ENCODE measurements at regions not wholly inside any gene's neighbourhood (a gene's known extent, or its start where the extent isn't known, plus 50 kb on each side); places are given as distances from the start of the nearest gene placed in this dataset.

GRCh38 chrX:3465017-3465416 lies 118.6 kb upstream of the MXRA5 start:
- Histone ChIP-seq H3K4me3 (ENCODE audit: low read length in 2 of 2) (no peak overlapping the region), H3K36me3 (ENCODE audit: control insufficient read depth in 2 of 2, insufficient read depth in 2 of 2, low read length in 2 of 2) (no peaks in the 10 kb centered on the region), H3K9me3 (ENCODE audit: control insufficient read depth in 2 of 2, low read length in 2 of 2) (peaks cover 0 to 5% of the 10 kb centered on the region in 2 donors), H3K27me3 (ENCODE audit: control insufficient read depth in 1 of 2, insufficient read depth in 2 of 2, low read length in 2 of 2) (no peaks in the 10 kb centered on the region), H3K27ac (ENCODE audit: low read length) (no peak overlapping the region), H3K4me1 (ENCODE audit: control insufficient read depth, insufficient read depth, low read length) (no peaks in the 10 kb centered on the region), H3K9ac (ENCODE audit: low read length in 2 of 2) (no peak overlapping the region)

GRCh38 chrX:3462166-3462508 lies 115.7 kb upstream of the MXRA5 start:
- Histone ChIP-seq H3K4me3 (ENCODE audit: low read length in 2 of 2) (no peak overlapping the region), H3K27me3 (ENCODE audit: control insufficient read depth in 1 of 2, insufficient read depth in 2 of 2, low read length in 2 of 2) (no peaks in the 10 kb centered on the region), H3K27ac (ENCODE audit: low read length) (no peak overlapping the region), H3K4me1 (ENCODE audit: control insufficient read depth, insufficient read depth, low read length) (no peaks in the 10 kb centered on the region), H3K36me3 (ENCODE audit: control insufficient read depth in 2 of 2, insufficient read depth in 2 of 2, low read length in 2 of 2) (no peaks in the 10 kb centered on the region), H3K9me3 (ENCODE audit: control insufficient read depth in 2 of 2, low read length in 2 of 2) (no peaks in the 10 kb centered on the region), H3K9ac (ENCODE audit: low read length in 2 of 2) (no peak overlapping the region)

- no peaks in the 10 kb centered on the region for H3K36me3 ChIP-seq (ENCODE audit: control insufficient read depth in 2 of 2, insufficient read depth in 2 of 2, low read length in 2 of 2)
- H3K9me3 ChIP-seq (ENCODE audit: control insufficient read depth in 2 of 2, low read length in 2 of 2), result no peaks in the 10 kb centered on the region
- H3K27me3 ChIP-seq (ENCODE audit: control insufficient read depth in 1 of 2, insufficient read depth in 2 of 2, low read length in 2 of 2), result no peaks in the 10 kb centered on the region
- H3K4me3 ChIP-seq (ENCODE audit: low read length in 2 of 2), result no peak overlapping the region
- H3K27ac ChIP-seq (ENCODE audit: low read length), result no peak overlapping the region
- H3K9ac ChIP-seq (ENCODE audit: low read length in 2 of 2), result no peak overlapping the region
- no peaks in the 10 kb centered on the region for H3K4me1 ChIP-seq (ENCODE audit: control insufficient read depth, insufficient read depth, low read length)
Measured at GRCh38 chrX:3461397-3462165, 115.1 kb upstream of the MXRA5 start.

- Histone ChIP-seq H3K27me3 (ENCODE audit: control insufficient read depth in 1 of 2, insufficient read depth in 2 of 2, low read length in 2 of 2) (no peaks in the 10 kb centered on the region), H3K4me3 (ENCODE audit: low read length in 2 of 2) (no peak overlapping the region), H3K4me1 (ENCODE audit: control insufficient read depth, insufficient read depth, low read length) (no peaks in the 10 kb centered on the region), H3K36me3 (ENCODE audit: control insufficient read depth in 2 of 2, insufficient read depth in 2 of 2, low read length in 2 of 2) (no peaks in the 10 kb centered on the region), H3K9ac (ENCODE audit: low read length in 2 of 2) (no peak overlapping the region), H3K27ac (ENCODE audit: low read length) (no peak overlapping the region), H3K9me3 (ENCODE audit: control insufficient read depth in 2 of 2, low read length in 2 of 2) (peaks cover 0 to 3% of the 10 kb centered on the region in 2 donors)
Measured at GRCh38 chrX:3455796-3456195, 109.3 kb upstream of the MXRA5 start.

DNA sequence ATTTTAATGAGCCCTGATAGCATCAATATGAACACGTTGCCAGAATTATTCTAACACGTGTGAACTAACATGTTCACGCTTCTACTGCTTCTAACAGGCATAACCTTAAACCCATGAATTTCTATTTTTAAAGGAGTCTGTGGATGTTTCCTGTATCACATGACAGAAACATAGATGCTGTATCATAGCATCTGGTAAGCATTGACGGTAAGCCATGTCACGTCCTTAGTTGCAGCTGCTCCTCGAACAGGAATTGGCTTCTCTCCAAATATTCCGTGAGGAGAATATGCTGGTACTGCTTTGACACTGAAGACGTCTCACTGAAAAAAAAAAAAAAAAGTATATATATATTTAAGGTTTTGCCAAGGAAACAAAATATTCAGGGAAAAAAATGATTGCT lies 105.1 kb upstream of the MXRA5 start:
- Histone ChIP-seq H3K27me3 (ENCODE audit: control insufficient read depth in 1 of 2, insufficient read depth in 2 of 2, low read length in 2 of 2) (no peaks in the 10 kb centered on the region), H3K4me3 (ENCODE audit: low read length in 2 of 2) (no peak overlapping the region), H3K27ac (ENCODE audit: low read length) (no peak overlapping the region), H3K4me1 (ENCODE audit: control insufficient read depth, insufficient read depth, low read length) (no peaks in the 10 kb centered on the region), H3K36me3 (ENCODE audit: control insufficient read depth in 2 of 2, insufficient read depth in 2 of 2, low read length in 2 of 2) (no peaks in the 10 kb centered on the region), H3K9ac (ENCODE audit: low read length in 2 of 2) (no peak overlapping the region), H3K9me3 (ENCODE audit: control insufficient read depth in 2 of 2, low read length in 2 of 2) (peaks cover 0 to 3% of the 10 kb centered on the region in 2 donors)

- Histone ChIP-seq H3K9me3 (ENCODE audit: control insufficient read depth in 2 of 2, low read length in 2 of 2) (peaks cover 0 to 3% of the 10 kb centered on the region in 2 donors), H3K9ac (ENCODE audit: low read length in 2 of 2) (no peak overlapping the region), H3K4me3 (ENCODE audit: low read length in 2 of 2) (no peak overlapping the region), H3K4me1 (ENCODE audit: control insufficient read depth, insufficient read depth, low read length) (no peaks in the 10 kb centered on the region), H3K36me3 (ENCODE audit: control insufficient read depth in 2 of 2, insufficient read depth in 2 of 2, low read length in 2 of 2) (no peaks in the 10 kb centered on the region), H3K27me3 (ENCODE audit: control insufficient read depth in 1 of 2, insufficient read depth in 2 of 2, low read length in 2 of 2) (no peaks in the 10 kb centered on the region), H3K27ac (ENCODE audit: low read length) (no peak overlapping the region)
Measured at GRCh38 chrX:3450881-3451570, 104.6 kb upstream of the MXRA5 start.

GRCh38 chrX:3449287-3449686 lies 102.8 kb upstream of the MXRA5 start:
- H3K9ac ChIP-seq (ENCODE audit: low read length in 2 of 2), result no peak overlapping the region
- H3K4me3 ChIP-seq (ENCODE audit: low read length in 2 of 2), result no peak overlapping the region
- H3K9me3 ChIP-seq (ENCODE audit: control insufficient read depth in 2 of 2, low read length in 2 of 2), result peaks cover 0 to 3% of the 10 kb centered on the region in 2 donors
- no peaks in the 10 kb centered on the region for H3K27me3 ChIP-seq (ENCODE audit: control insufficient read depth in 1 of 2, insufficient read depth in 2 of 2, low read length in 2 of 2)
- no peak overlapping the region for H3K27ac ChIP-seq (ENCODE audit: low read length)
- no peaks in the 10 kb centered on the region for H3K36me3 ChIP-seq (ENCODE audit: control insufficient read depth in 2 of 2, insufficient read depth in 2 of 2, low read length in 2 of 2)
- H3K4me1 ChIP-seq (ENCODE audit: control insufficient read depth, insufficient read depth, low read length), result no peaks in the 10 kb centered on the region

DNA sequence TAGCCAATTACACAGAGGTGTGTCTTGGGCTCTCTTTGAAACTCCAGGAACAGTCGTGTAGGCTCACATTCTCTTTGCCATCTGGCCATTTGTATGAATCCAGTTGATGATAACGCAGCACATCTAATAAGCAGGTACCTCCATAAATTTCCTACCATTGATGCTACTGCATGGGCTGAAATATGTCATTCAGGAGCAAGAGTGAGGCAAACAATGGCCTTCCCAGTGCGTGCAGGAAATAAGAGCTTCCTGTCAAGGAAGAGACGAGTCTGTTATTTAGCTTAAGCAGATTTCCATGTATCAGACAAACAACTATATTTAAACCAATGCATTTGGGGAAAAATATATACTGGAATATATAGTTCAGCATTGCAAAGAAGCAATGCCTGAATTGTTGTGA lies 102.1 kb upstream of the MXRA5 start:
- Histone ChIP-seq H3K4me3 (ENCODE audit: low read length in 2 of 2) (no peak overlapping the region), H3K4me1 (ENCODE audit: control insufficient read depth, insufficient read depth, low read length) (no peaks in the 10 kb centered on the region), H3K9ac (ENCODE audit: low read length in 2 of 2) (no peak overlapping the region), H3K9me3 (ENCODE audit: control insufficient read depth in 2 of 2, low read length in 2 of 2) (no peaks in the 10 kb centered on the region), H3K27ac (ENCODE audit: low read length) (no peak overlapping the region), H3K36me3 (ENCODE audit: control insufficient read depth in 2 of 2, insufficient read depth in 2 of 2, low read length in 2 of 2) (no peaks in the 10 kb centered on the region), H3K27me3 (ENCODE audit: control insufficient read depth in 1 of 2, insufficient read depth in 2 of 2, low read length in 2 of 2) (no peaks in the 10 kb centered on the region)

GRCh38 chrX:3445806-3446490 lies 99.5 kb upstream of the MXRA5 start:
- H3K4me3 ChIP-seq (ENCODE audit: low read length in 2 of 2), result no peak overlapping the region

GRCh38 chrX:3443184-3443583 lies 96.7 kb upstream of the MXRA5 start:
- H3K27ac ChIP-seq (ENCODE audit: low read length), result no peak overlapping the region
- H3K27me3 ChIP-seq (ENCODE audit: control insufficient read depth in 1 of 2, insufficient read depth in 2 of 2, low read length in 2 of 2), result no peaks in the 10 kb centered on the region
- H3K9ac ChIP-seq (ENCODE audit: low read length in 2 of 2), result no peak overlapping the region
- H3K4me3 ChIP-seq (ENCODE audit: low read length in 2 of 2), result no peak overlapping the region
- H3K4me1 ChIP-seq (ENCODE audit: control insufficient read depth, insufficient read depth, low read length), result no peaks in the 10 kb centered on the region
- no peaks in the 10 kb centered on the region for H3K36me3 ChIP-seq (ENCODE audit: control insufficient read depth in 2 of 2, insufficient read depth in 2 of 2, low read length in 2 of 2)
- no peaks in the 10 kb centered on the region for H3K9me3 ChIP-seq (ENCODE audit: control insufficient read depth in 2 of 2, low read length in 2 of 2)

More at GRCh38 chrX:3445806-3446490, 99.5 kb upstream of the MXRA5 start:
- H3K4me1 ChIP-seq (ENCODE audit: control insufficient read depth, insufficient read depth, low read length), result no peaks in the 10 kb centered on the region
- no peaks in the 10 kb centered on the region for H3K27me3 ChIP-seq (ENCODE audit: control insufficient read depth in 1 of 2, insufficient read depth in 2 of 2, low read length in 2 of 2)
- H3K36me3 ChIP-seq (ENCODE audit: control insufficient read depth in 2 of 2, insufficient read depth in 2 of 2, low read length in 2 of 2), result no peaks in the 10 kb centered on the region
- H3K27ac ChIP-seq (ENCODE audit: low read length), result no peak overlapping the region
- H3K9ac ChIP-seq (ENCODE audit: low read length in 2 of 2), result no peak overlapping the region
- no peaks in the 10 kb centered on the region for H3K9me3 ChIP-seq (ENCODE audit: control insufficient read depth in 2 of 2, low read length in 2 of 2)

DNA sequence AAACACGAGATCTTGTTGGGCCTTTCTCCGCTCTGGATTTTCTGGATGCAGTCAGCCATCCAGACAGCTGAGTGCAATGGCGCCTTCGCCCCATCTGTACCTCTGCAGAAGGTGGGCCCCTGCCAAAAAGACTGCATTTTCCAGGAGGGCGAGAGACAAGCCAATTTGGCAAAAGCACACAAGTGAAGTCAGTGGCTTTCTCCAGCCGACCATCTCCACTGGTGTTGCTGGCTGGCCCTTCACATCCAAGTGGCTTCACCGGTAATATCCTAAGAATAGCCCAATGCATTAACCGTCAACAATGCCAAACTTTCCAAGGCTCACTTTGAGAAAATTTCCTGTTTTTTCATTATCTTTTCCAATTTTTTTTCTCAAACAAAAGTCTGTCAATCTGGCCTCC lies 96.2 kb upstream of the MXRA5 start:
- Histone ChIP-seq H3K36me3 (ENCODE audit: control insufficient read depth in 2 of 2, insufficient read depth in 2 of 2, low read length in 2 of 2) (no peaks in the 10 kb centered on the region), H3K27me3 (ENCODE audit: control insufficient read depth in 1 of 2, insufficient read depth in 2 of 2, low read length in 2 of 2) (no peaks in the 10 kb centered on the region), H3K4me3 (ENCODE audit: low read length in 2 of 2) (no peak overlapping the region), H3K9me3 (ENCODE audit: control insufficient read depth in 2 of 2, low read length in 2 of 2) (no peaks in the 10 kb centered on the region), H3K27ac (ENCODE audit: low read length) (no peak overlapping the region), H3K9ac (ENCODE audit: low read length in 2 of 2) (no peak overlapping the region), H3K4me1 (ENCODE audit: control insufficient read depth, insufficient read depth, low read length) (no peaks in the 10 kb centered on the region)
